ENCODE measurements at regions not wholly inside any gene's neighbourhood (a gene's known extent, or its start where the extent isn't known, plus 50 kb on each side); places are given as distances from the start of the nearest gene placed in this dataset.

DNA sequence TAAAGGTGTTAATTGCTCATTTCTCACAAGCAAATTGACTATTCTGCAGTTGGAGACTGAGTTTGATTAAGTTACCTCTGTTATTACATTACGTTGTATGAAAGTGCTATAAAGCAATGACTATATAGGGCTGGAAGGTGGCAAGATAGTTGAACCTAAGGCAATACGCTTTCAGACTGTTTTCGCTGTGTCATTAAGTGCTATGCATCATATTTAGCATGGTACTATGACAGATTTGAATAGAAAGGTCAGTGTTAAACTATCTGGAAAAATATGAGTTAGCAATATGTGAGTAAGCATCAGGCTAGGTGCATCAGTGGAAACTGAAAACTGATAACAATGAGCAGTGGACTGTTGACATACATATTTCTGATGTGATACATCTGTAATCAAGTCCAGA is 206.0 kb upstream of the ARHGAP24 start:
- DNase-seq: no peak

DNA sequence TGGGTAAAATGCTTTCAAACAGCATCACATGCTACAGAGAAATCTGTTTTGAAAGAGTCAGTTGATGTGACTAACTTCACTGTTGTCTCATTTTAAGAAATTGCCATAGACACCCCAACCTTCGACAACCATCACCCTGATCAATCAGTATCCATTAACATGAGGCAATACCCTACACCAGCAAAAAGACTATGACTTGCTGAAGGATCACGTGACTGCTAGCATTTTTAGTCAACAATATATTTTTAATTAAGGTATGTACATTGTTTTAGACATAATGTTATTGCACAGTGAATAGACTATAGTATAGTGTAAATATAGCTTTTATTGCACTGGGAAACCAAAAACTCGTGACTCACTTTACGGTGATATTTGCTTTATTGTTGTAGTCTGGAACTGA is 200.0 kb upstream of the ARHGAP24 start:
- DNase-seq: no peak

DNA sequence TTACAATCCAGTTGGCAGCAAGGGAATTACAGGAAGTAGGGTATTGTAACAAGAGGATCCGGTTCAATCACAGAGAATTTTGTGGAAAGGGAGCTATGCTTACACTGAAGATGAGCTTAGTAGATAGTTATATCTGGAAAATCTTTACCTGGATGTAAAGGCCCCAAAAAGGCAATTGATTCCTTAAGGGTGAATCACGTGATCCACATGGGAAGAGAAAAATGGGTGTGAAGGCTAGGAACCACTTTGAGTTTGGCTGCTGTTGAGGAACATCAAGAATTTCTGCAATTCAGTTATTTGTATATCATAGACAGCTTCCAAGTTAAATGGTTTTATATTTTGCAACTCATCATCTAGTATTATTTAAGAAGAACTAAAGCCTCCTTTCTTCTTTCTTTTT is 194.0 kb upstream of the ARHGAP24 start:
- DNase-seq: no peak

DNA sequence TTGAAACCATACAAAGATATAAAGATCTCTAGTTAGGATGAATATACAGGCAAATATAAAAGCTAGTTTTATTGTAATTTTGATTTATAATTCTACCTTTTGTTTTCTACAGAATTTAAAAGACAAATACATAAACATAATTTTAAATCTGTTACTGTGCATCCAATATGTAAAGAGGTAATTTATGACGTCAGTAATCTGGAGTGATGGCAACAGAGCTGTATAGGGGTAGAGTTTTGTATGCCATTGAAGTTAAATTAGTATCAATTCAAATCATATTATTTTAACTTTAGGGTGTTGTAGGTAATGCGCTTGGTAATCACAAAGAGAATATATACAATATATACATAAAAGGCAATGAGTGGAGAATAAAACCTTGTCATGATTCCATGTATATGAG is 183.7 kb upstream of the ARHGAP24 start:
- no peak for DNase-seq

DNA sequence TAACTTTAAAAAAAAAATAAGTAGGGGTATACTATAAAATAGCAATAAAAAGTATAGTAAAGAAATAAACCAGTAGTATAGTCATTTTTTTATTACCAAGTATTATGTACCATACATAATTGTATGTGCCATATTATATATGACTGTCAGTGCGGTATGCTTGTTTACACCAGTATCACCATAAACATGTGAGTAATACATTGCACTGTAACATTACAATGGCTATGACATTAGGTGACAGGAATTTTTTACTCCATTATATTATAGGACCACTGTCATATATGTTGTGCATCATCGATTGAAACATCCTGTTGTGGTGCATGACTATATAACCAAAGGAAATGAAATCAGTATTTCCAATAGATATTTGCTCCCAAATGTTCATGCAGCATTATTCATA is 176.9 kb upstream of the ARHGAP24 start:
- DNase-seq: no peak

DNA sequence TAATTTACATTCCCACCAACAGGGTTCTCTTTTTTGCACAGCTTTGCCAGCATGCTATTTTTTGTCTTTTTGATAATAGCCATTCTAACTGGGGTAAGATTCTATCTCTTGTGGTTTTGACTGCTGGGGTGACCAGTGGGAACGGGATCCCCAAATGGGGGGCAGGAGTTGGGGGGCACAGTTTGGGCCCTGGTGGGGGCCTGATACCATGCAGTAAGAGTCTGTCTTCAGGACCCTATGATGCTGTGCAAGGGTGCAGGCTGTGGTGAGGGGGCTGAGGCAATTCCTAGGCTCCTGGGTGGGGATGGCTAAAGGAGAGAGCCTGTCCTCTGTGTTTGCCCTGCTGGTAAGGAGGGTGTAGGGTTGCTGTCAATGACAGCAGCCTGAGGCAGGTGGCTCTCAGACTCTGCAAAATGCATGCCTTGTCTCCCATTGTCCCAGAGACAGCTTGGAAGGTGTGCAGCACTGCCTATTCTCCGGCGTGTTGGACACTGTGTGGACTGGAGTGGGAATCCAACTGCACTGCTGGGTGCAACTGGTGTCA is 172.7 kb upstream of the ARHGAP24 start:
- no peak for DNase-seq

DNA sequence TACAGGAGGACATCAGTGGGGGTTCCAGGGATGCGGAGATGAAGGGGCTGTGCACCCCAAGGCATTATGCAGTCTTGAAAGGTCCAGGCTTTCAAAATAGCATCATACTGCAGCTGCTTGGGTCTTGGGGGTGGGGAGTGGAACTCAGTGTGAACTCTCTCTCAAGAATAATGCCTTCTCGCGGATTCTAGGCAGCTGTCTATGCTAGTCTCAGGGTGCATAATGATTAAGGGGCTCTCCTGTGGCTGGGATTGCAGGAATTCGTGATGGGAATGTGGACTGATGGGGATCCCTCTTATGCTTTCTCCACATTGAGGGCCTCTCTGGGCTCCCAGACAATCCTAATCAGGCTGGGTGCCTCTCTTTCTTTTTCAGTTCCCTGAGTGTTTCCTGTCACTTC is 172.2 kb upstream of the ARHGAP24 start:
- no peak for DNase-seq

DNA sequence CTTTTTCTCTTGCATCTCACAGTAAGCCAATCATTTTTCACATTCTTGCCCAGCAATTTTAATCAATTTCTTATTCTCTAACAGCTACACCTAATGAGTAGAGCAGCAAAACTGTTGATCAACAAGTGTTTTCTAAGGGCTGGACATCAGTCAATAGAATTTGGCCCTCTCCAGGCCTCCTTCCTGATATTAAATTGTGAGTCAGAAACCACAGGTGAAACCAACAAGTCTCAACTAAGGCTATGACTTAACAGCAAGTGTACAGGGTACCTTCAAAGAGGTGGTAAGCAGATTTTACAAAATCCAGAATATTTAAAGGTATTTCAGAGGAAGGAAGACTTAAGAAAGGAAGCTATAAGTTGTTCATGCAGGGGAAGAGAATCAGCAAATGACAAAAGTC is 156.5 kb upstream of the ARHGAP24 start:
- no peak for DNase-seq

DNA sequence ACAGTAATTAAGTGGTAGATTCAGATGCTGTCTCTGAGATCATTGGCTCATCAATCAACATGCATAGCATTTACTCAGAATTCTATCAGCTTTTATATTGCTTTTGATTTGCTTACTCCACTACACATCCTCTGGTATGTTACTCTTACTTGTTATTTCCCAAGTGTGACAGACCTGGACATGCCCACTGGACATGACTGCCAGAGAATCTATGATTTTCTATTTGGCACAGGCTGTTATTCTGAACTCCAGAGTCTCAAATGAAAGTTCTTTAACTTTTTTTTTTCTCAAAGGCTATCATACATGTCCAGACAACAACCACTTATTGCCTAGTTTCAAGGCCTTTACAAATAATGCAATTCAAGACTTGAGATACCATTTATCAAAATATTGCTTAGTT is 116.1 kb upstream of the ARHGAP24 start:
- DNase-seq: no peak

DNA sequence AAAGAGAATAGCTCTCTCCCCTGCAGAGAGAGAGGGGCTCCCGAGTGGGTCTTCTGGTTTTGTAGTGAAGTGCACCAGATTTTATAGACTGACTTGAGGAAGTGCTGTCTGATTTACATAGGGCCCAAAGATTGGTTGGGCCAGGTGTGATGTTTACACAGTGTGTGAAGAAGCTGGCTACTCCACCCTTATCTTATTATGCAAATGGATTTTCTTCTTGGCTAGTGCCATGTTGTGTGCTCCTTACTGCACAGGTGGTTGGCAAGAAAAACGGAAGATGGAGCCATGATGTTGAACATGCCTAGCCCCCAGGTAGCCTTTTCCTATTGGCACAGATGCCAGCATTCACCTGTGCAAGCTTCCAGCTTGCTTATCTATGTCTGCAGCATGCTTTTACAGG is 112.4 kb upstream of the ARHGAP24 start:
- DNase-seq: no peak

DNA sequence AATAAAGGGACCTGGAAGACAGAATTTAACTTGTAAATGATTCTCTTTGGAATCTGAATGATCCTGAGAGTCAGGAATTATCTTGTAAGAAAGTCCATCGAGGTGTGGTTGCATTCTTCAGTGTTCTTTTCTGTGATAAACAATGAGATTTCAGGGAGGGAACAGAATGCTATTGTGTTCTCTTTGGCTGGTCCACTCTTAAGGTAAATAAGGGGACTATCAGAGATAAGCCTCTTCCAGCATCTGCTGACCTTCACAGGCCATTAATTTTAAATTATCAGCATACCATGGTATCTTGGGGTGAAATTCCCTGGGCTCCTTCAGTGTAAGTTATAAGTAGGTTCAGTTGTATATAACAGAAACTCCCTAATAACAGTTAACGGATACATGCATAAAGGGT is 107.1 kb upstream of the ARHGAP24 start:
- no peak for DNase-seq

DNA sequence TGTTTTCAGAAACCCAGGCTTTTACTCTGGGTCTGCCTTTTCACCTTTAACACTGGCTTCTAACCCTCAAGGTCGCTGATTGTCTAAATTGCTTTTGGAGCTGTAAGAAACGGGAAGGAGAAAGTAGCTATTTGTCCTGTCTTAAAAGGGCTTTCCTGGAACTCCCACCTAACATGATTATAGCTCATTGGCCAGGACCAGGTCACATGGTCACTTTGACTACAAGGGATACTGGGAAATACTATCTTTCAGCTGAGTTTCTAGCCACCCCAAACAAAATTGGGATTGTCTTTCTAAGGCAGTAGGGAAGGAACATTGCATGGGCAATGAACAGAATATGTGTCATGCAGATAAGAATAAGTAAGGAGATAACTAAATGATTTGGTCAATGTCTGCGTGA is 106.7 kb upstream of the ARHGAP24 start:
- no peak for DNase-seq

DNA sequence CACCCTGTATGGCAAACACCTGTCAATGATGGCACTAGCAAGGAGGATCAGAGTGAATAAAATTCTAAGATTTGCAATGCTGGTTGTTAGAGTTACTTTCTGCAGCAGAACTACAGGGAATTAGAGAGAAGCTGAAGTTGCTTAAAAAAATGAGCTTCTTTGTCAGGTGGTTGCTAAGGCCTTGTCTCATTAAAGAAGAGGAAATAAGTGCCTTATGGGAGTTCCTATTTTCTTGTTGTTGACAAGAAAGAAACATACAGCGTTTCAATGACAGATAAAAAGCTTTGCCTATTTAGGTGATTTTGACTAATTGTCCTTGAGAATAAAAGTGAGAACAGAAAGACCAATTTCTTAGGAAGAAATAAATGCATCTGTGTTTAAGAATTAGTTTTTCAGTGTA is 106.0 kb upstream of the ARHGAP24 start:
- DNase-seq: no peak

DNA sequence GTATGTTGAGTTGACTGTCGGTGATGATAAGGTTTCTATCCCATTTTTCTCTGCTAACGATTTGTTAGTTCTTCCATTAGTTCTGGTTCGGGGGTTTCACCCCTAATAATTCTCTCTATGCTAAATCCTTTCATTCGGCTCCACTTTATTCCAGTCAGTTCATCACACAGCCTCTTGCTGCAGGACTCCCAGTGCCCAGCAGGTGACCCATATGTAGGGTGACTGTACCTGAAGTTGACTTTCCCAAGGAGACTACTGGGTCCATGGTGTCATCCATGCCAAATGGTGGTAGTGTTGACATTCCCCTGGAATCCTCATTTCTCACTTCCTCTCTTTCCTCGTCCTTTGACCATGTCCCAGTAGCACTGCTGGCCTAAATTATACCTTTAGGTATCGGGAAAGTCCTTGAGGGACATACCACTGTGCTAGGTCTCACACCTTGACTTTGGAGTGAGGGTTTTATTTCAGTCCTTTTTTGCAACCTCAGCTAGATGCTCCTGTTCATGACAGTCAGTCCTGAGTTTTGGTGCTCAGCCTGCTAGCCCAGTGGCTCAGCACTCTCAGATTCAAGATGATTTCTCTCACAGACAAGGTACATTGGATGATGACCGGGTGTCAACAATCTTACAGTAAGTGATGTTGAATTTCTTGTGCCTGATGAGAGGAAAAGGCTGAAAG is 105.1 kb upstream of the ARHGAP24 start:
- no peak for DNase-seq

DNA sequence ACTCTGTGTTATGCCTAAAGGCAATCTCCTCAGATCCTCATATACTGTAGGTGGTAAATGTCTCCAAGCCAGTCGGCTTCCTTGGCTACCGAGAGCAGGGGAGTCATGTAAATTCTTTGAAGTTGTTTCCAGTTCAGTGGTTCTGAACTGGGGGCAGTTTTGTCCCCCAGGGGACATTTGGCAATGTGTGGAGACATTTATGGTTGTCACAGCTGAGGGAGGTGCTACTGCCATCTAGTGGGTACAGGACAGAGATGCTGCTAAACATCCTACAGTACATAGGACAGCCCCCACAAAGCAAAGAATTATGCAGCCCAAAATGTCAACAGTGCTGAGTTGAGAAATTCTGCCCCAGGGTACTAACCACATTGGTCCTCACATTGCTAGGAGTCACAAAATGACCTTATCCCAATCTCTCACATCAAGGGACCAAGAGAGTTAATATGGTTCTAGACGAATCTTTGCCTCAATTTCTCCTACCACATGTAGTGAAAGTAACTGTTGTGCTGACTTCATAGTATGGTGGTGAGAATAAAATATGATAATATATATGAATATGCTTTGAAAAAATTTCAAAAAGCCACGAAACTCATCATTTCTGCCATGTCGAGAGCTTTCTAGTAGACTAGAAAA is 104.4 kb upstream of the ARHGAP24 start:
- DNase-seq: peak; percentile 70

DNA sequence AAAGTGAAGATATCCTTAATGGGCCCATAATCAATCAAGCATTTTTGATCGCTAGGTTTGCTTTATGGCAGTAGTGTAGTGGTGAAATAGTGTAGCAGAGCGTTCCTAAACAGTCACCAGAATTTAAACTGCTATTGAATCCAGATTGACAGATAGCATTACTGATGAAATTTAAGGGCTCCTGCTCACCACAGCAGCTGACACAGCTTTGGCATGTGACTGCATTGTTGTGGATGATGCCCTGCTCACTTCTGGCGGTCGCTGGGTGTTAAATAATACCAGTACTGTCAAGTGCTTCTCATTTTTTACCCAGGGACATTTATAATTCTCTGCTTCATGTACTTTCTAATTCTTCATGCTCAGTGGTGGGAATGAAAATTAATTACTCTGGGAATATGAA is 102.0 kb upstream of the ARHGAP24 start:
- DNase-seq: no peak

DNA sequence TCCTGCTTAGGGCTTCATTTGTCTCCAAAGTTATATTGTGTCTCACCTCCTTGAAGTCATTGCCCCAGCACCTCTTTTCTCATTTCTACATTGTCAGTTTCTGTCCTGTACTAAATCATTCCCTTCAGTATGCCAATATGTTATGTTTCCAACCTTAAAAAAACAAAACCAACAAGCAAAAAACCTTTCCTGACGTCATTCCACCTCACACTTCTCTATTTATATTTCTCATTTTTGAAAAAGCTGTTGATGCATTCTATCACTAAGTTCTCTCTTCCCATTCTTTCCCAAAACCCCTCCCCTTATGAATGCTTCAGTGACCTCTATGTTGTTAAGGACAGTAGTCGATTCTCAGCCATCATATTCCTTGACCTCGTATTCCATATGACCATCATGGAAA is 98.7 kb upstream of the ARHGAP24 start:
- no peak for DNase-seq

DNA sequence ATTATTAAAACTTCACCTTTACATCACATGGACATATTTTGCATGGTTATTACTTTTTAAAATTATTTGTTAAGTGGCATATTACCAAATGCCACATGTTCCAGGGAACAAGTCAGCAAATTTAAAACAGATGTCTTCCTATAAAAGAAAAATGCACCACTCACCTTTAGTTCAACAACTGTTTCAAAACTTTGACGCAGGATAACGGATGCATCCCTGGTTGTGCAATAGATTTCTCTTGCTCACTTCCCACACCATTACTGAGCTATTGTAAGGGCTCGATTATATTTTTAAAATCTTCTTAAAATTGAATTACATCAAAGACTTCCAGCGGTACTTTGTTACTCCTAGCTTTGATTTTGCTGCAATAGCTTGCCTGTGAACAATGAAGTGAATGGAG is 93.0 kb upstream of the ARHGAP24 start:
- no peak for DNase-seq

DNA sequence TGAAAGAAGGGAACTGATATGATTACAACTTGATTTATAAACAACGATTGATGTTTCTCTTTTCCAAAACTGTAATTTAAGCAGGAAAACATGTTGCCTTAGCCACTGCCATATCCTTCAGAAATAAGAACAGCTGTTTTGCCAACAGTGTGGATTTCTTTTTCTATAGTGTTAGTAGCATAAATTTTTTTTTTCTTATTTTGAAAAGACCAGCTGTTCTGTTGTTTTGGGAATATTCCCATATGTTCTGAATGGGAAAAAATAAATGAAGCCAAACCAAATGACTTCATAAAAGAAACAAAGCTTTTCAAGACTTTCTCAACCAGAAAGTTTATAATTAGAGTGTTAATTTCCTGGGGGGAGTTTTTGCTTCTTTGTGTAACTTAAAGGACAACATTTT is 83.9 kb upstream of the ARHGAP24 start:
- no peak for DNase-seq

DNA sequence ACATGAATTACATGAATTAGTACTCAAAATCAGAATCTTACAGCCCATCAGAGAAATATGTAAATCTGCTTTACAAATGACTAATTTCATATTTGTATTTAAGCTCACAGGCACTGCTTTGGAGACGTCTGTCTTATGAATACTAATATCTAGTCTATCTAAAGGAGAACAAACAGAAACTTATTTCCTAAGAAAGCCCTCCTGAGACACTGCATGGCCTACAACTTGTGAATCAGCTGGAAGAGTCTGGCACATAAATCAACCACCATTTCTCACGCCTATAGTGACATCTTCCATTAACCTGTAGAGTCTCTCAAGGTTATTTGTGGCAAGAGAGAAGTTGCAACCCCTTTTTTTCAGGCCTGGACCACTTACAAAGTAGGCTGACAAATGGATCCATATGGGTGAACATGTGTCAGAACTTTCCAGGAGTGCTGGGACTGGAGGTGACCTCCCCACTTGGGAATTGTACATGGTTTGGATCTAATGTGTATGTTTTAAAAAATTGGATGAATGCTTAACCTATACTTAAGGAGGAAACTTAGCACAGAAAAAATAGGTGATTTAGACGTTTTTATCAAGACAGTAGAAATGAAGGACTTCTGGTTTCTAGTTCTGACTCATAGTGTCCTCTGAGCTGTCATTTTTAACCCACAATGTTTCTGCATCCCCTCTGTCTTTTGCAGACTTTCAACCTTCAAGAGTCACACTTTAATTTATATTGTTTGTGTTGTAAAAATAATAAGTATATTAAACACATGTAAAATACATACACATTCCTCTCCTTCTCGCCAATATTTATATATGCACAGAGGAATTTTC is 83.2 kb upstream of the ARHGAP24 start:
- no peak for DNase-seq

DNA sequence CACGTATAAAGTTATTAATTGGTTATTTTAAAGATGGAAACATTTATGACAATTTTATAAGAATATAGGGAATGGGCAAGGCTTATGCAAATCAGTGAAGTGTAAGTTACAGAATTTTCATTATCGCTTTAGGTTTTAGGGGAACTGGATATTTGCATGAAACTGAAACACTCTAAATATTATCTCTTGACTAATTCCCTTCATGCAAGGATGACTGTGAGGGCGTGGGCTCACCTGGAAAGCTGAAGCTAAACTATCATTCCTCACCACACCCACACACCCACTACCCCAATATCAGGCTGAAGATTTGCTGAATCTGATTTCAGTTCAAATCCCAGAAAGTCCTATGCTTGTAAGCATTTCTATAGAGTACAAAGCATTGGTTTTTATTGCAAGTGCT is 81.7 kb upstream of the ARHGAP24 start:
- no peak for DNase-seq

DNA sequence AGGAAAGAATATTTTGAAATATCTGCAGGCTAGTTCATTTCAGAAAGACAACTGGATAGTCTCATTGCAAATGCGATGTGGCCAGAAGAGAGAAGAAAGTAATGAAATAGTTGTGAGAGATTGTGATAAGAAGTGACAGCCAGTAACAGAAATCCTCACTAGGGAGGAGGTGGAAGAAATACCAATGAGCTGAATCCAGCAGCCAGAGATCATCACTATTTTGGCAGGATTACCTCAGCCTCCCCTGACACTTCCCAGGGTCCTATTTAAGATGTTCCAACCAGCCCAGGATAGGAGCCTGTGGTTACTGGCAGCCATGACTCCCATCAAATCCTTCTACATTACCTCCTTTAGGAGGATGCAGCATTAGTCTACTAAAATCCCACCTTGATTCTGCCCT is 76.7 kb upstream of the ARHGAP24 start:
- DNase-seq: no peak

DNA sequence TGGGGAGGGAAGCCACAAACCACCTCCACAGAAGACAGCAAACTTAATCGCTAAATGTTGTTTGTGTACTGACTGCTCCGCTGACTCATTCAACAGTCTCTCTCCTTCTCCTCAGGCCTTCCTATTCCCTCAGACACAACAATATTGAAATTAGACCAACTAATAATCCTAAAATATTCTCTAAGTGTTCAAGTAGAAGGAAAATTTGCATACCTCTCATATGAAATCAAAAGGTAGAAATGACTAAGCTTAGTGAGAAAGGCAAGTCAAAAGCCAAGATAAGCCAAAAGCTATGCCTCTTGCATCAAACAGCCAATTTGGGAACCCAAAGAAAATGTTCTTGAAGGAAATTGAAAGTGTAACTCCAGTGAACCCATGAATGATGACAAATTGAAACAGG is 75.7 kb upstream of the ARHGAP24 start:
- no peak for DNase-seq

DNA sequence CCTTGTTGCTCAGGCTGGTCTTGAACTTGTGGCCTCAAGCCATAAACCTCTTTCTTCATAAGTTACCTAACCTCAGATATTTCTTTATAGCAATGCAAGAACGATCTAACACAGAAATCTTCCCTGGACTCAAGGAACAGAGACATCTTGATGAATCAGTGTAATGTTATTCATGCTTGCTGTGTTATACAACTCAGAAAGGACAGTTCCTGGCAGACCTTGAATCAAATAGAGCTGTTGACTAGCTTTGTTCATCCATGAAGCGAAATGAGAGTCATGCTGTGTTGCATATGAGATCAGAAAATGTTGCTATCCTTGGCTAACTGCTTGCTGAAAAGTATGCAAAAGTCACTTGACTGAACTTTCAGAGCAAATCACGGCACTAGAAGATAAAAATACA is 72.6 kb upstream of the ARHGAP24 start:
- no peak for DNase-seq

Data from NCI-H82 (cell line).